Jurkat, Clone E6-1 (cell line): ENCODE measurements at regions not wholly inside any gene's neighbourhood (a gene's known extent, or its start where the extent isn't known, plus 50 kb on each side); places are given as distances from the start of the nearest gene placed in this dataset.
"Not testable (repeated sequence)": the region's sequence is repeated elsewhere in the genome, so short reads cannot be mapped to it uniquely, and the experiment has no call there.

Experiments used
- DNase-seq: peaks from one replicate; pipeline ENCODE4 v3.0.0-alpha.2; 2011; ENCODE audit warnings: low read depth, low spot score
- H3K4me3 ChIP-seq: 2 replicates; pipeline ENCODE4 v1.5.1; 2011; ENCODE audit warnings: mild to moderate bottlenecking, low read length, control low read depth, moderate library complexity

GRCh38 chrX:40973619-40974018 lies 111.6 kb upstream of the USP9X start:
- H3K4me3 ChIP-seq = no peak overlapping the region
- no peak for DNase-seq

- no peak overlapping the region for H3K4me3 ChIP-seq
- no peak for DNase-seq
Observed at GRCh38 chrX:40975951-40976350, 109.3 kb upstream of the USP9X start.

- no peak for DNase-seq
- no peak overlapping the region for H3K4me3 ChIP-seq
Observed at GRCh38 chrX:40976981-40977380, 108.3 kb upstream of the USP9X start.

GRCh38 chrX:40984962-40985361 lies 100.3 kb upstream of the USP9X start:
- H3K4me3 ChIP-seq = no peak overlapping the region
- DNase-seq = no peak

GRCh38 chrX:40987413-40987812 lies 97.8 kb upstream of the USP9X start:
- no peak overlapping the region for H3K4me3 ChIP-seq
- DNase-seq = no peak

GRCh38 chrX:40988100-40988499 lies 97.1 kb upstream of the USP9X start:
- no peak overlapping the region for H3K4me3 ChIP-seq

GRCh38 chrX:40993395-40993794 lies 91.8 kb upstream of the USP9X start:
- H3K4me3 ChIP-seq, DNase-seq: not testable (repeated sequence)

More at GRCh38 chrX:40988100-40988499, 97.1 kb upstream of the USP9X start:
- no peak for DNase-seq

- peak; percentile 55 for DNase-seq
- no peak overlapping the region for H3K4me3 ChIP-seq
Observed at GRCh38 chrX:40996886-40997530, 88.2 kb upstream of the USP9X start.

GRCh38 chrX:40998123-40998522 lies 87.1 kb upstream of the USP9X start:
- H3K4me3 ChIP-seq = no peak overlapping the region
- no peak for DNase-seq

GRCh38 chrX:41001327-41001726 lies 83.9 kb upstream of the USP9X start:
- H3K4me3 ChIP-seq = no peak overlapping the region
- DNase-seq = no peak

- no peak for DNase-seq
- no peak overlapping the region for H3K4me3 ChIP-seq
Observed at GRCh38 chrX:41002026-41002425, 83.2 kb upstream of the USP9X start.

GRCh38 chrX:41003506-41004270 lies 81.6 kb upstream of the USP9X start:
- H3K4me3 ChIP-seq = no peak overlapping the region
- DNase-seq = no peak

GRCh38 chrX:41005445-41005992 lies 79.7 kb upstream of the USP9X start:
- H3K4me3 ChIP-seq = no peak overlapping the region
- DNase-seq = no peak

- DNase-seq = no peak
- H3K4me3 ChIP-seq = no peak overlapping the region
Observed at GRCh38 chrX:41009850-41010846, 75.1 kb upstream of the USP9X start.

GRCh38 chrX:41014776-41015360 lies 70.4 kb upstream of the USP9X start:
- H3K4me3 ChIP-seq = no peak overlapping the region
- DNase-seq = no peak

GRCh38 chrX:41017785-41018184 lies 67.5 kb upstream of the USP9X start:
- H3K4me3 ChIP-seq, DNase-seq: not testable (repeated sequence)

GRCh38 chrX:41018391-41019040 lies 66.7 kb upstream of the USP9X start:
- not testable (repeated sequence) for DNase-seq, H3K4me3 ChIP-seq

- H3K4me3 ChIP-seq = no peak overlapping the region
- DNase-seq = no peak
Observed at GRCh38 chrX:41019041-41019392, 66.2 kb upstream of the USP9X start.

- DNase-seq = no peak
Observed at GRCh38 chrX:41022566-41022965, 62.7 kb upstream of the USP9X start.

More at GRCh38 chrX:41022566-41022965, 62.7 kb upstream of the USP9X start:
- H3K4me3 ChIP-seq = no peak overlapping the region
